Activated naive CD8-positive, alpha-beta T cell treated with anti-CD3 and anti-CD28 coated beads, Interleukin-2, amount 50 U/mL, for 24 hours (primary cell): ENCODE measurements at regions not wholly inside any gene's neighbourhood (a gene's known extent, or its start where the extent isn't known, plus 50 kb on each side); places are given as distances from the start of the nearest gene placed in this dataset.

Source experiments
- ATAC-seq: fragments of 150-1000 bp; cut with Tn5 transposase; one replicate; pipeline ENCODE4 v1.10.0; 2021
- DNase-seq: peaks from one replicate; pipeline ENCODE4 v3.0.0; 2021
- H3K27ac Mint-ChIP-seq: one replicate; pipeline ENCODE4 v1.8.0; 2021; ENCODE audit warnings: mild to moderate bottlenecking, mixed read lengths
- H3K27me3 Mint-ChIP-seq: one replicate; pipeline ENCODE4 v1.8.0; 2021; ENCODE audit warnings: mixed read lengths
- H3K36me3 Mint-ChIP-seq: one replicate; pipeline ENCODE4 v1.8.0; 2021; ENCODE audit warnings: low read depth, mixed read lengths
- H3K4me1 Mint-ChIP-seq: one replicate; pipeline ENCODE4 v1.8.0; 2021; ENCODE audit warnings: mixed read lengths
- H3K4me3 Mint-ChIP-seq: one replicate; pipeline ENCODE4 v1.8.0; 2021; ENCODE audit warnings: mild to moderate bottlenecking, moderate library complexity, mixed read lengths
- H3K9me3 Mint-ChIP-seq: one replicate; pipeline ENCODE4 v1.8.0; 2021; ENCODE audit warnings: mixed read lengths

DNA sequence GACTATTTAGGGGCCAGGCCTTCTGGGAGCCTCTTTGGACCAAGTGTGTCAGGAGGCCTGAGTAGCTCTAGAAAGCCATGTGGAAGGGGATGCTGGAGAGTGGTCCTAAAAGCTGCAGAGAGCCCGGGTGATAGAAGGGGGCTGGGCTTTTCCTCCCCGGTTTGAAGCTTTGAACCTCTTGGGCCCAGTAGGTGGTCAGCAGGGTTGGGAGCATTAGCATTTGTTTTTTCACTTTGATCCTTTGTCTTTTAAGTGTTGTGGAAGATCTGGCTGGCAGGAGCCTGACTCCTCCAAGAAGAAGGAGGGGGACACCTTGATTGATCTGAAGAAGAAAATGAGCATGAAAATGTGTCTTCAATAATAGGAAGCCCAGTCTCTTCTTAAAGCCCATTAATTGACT is 596.6 kb downstream of the INSC start:
- Mint-ChIP-seq H3K27ac (no peak overlapping the region), H3K36me3 (no peaks in the 10 kb centered on the region), H3K4me1 (no peaks in the 10 kb centered on the region), H3K9me3 (no peaks in the 10 kb centered on the region), H3K4me3 (no peak overlapping the region), H3K27me3 (no peaks in the 10 kb centered on the region)
- DNase-seq: no peak
- no peak for ATAC-seq

GRCh38 chr11:15714641-15715399 is 600.1 kb downstream of the INSC start:
- DNase-seq: no peak

DNA sequence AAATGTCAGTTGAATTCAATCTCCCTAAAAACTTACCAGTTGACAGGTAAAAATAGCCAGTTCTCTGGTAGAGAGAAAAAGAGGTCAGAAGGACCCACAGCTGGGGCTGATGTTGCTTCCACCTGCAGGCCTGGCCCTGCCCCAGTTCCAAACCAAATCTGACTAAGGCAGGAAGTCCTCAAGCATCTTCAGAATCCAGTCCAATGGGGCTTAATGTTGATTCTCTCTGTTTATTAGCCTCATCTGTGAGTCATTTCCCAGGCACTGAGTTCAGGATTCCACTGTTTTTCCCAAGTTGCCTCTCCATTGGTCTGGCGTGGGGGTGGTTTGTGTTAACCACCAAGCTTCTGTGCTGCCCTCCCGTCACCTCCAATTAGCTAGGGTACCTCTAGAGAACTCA is 601.8 kb downstream of the INSC start:
- Mint-ChIP-seq H3K9me3 (no peaks in the 10 kb centered on the region), H3K36me3 (no peaks in the 10 kb centered on the region), H3K4me1 (no peaks in the 10 kb centered on the region), H3K27me3 (no peaks in the 10 kb centered on the region), H3K27ac (no peak overlapping the region), H3K4me3 (no peak overlapping the region)
- ATAC-seq (no peak), DNase-seq (no peak)

More at GRCh38 chr11:15714641-15715399, 600.1 kb downstream of the INSC start:
- Mint-ChIP-seq H3K36me3 (no peaks in the 10 kb centered on the region), H3K27ac (no peak overlapping the region), H3K4me3 (no peak overlapping the region), H3K27me3 (no peaks in the 10 kb centered on the region), H3K4me1 (no peaks in the 10 kb centered on the region), H3K9me3 (no peaks in the 10 kb centered on the region)
- no peak for ATAC-seq

- H3K27ac Mint-ChIP-seq: no peak overlapping the region
- no peak for DNase-seq
- no peaks in the 10 kb centered on the region for H3K4me1 Mint-ChIP-seq
- no peak for ATAC-seq
- peaks cover 4% of the 10 kb centered on the region for H3K27me3 Mint-ChIP-seq
- no peak overlapping the region for H3K4me3 Mint-ChIP-seq
- H3K9me3 Mint-ChIP-seq: no peaks in the 10 kb centered on the region
- H3K36me3 Mint-ChIP-seq: no peaks in the 10 kb centered on the region
Observed at GRCh38 chr11:15720460-15720859, 605.7 kb downstream of the INSC start.

GRCh38 chr11:15723966-15724365 is 609.2 kb downstream of the INSC start:
- Mint-ChIP-seq H3K36me3 (no peaks in the 10 kb centered on the region), H3K27me3 (peaks cover 4% of the 10 kb centered on the region), H3K27ac (no peak overlapping the region), H3K4me1 (no peaks in the 10 kb centered on the region), H3K4me3 (no peak overlapping the region), H3K9me3 (no peaks in the 10 kb centered on the region)
- DNase-seq (no peak), ATAC-seq (no peak)

DNA sequence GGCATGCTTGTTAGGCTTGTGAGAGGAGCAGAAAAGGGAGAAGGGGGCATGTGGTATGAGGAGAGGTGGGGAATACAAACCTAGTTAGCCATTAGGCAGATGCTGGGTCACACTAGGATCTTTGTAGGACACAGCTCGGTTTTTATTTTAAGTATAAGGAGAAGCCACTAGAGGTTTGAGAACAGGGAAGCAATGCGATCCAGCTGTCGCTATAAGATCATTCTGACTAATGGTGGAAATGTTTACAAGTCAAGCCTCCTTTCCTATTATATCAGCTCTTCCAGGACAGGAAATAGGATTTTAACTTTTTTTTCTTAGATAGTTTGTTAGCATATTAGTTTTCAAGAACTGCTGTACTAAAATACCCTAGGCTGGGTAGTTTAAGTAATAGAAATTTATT is 609.9 kb downstream of the INSC start:
- Mint-ChIP-seq H3K27me3 (peaks cover 4% of the 10 kb centered on the region), H3K4me1 (no peaks in the 10 kb centered on the region), H3K27ac (no peak overlapping the region), H3K4me3 (no peak overlapping the region), H3K9me3 (no peaks in the 10 kb centered on the region), H3K36me3 (no peaks in the 10 kb centered on the region)
- ATAC-seq (no peak), DNase-seq (no peak)

DNA sequence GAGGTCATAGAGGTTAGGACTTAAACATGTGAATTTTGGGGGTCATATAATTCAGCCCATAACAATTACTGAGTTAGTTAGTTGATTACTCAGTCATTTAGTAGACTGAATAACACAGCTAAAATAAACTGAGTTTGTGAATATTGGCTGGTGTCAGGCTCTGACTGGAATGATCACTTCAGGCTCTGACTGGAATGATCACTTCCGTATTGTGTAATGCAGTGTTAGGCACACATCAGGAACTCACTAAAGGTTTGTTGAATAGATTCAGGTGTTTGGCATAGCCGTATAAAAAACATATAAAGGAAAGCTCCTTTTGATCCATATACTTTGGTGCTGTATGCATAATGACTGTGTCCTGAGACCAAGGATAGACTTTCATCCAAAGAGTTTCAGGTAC is 610.5 kb downstream of the INSC start:
- peaks cover 4% of the 10 kb centered on the region for H3K27me3 Mint-ChIP-seq
- H3K36me3 Mint-ChIP-seq: no peaks in the 10 kb centered on the region
- no peak overlapping the region for H3K27ac Mint-ChIP-seq
- ATAC-seq: no peak
- H3K9me3 Mint-ChIP-seq: no peaks in the 10 kb centered on the region
- DNase-seq: no peak
- H3K4me3 Mint-ChIP-seq: no peak overlapping the region
- no peaks in the 10 kb centered on the region for H3K4me1 Mint-ChIP-seq

DNA sequence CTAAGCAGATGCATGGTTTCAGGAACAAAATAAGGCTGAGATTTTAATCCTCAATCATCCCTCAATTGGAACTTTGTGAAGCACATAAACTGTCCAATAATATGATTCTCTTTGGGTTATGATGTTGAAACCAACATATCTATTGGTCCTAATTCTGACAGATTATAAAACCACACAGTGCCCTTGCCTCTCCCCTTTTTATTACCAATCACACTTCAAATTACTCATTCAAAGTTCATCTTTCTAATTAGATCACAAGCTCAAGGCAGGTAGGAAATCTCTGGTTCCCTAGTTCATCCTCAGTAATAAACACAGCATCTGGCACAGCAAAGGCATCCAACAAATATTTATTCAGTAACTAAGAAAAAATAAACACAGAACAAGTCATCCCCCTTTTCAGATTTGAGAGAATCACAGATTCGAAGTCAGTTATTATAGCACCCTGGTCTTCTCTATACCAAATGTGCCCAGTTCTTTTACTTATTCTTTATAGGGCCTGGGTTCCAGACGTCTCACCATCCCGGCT is 611.6 kb downstream of the INSC start:
- H3K4me3 Mint-ChIP-seq: no peak overlapping the region
- H3K27ac Mint-ChIP-seq: no peak overlapping the region
- DNase-seq (no peak), ATAC-seq (no peak)
- H3K4me1 Mint-ChIP-seq: no peaks in the 10 kb centered on the region
- no peaks in the 10 kb centered on the region for H3K9me3 Mint-ChIP-seq
- H3K27me3 Mint-ChIP-seq: peaks cover 4% of the 10 kb centered on the region
- H3K36me3 Mint-ChIP-seq: no peaks in the 10 kb centered on the region

- H3K27me3 Mint-ChIP-seq: peaks cover 4% of the 10 kb centered on the region
- H3K4me1 Mint-ChIP-seq: no peaks in the 10 kb centered on the region
- H3K36me3 Mint-ChIP-seq: no peaks in the 10 kb centered on the region
- no peak overlapping the region for H3K4me3 Mint-ChIP-seq
- DNase-seq (no peak), ATAC-seq (no peak)
- no peaks in the 10 kb centered on the region for H3K9me3 Mint-ChIP-seq
- no peak overlapping the region for H3K27ac Mint-ChIP-seq
Observed at GRCh38 chr11:15726893-15727519, 612.3 kb downstream of the INSC start.

- no peaks in the 10 kb centered on the region for H3K36me3 Mint-ChIP-seq
- DNase-seq (no peak), ATAC-seq (no peak)
- no peaks in the 10 kb centered on the region for H3K4me1 Mint-ChIP-seq
- no peak overlapping the region for H3K4me3 Mint-ChIP-seq
- peaks cover 4% of the 10 kb centered on the region for H3K27me3 Mint-ChIP-seq
- no peaks in the 10 kb centered on the region for H3K9me3 Mint-ChIP-seq
- no peak overlapping the region for H3K27ac Mint-ChIP-seq
Observed at GRCh38 chr11:15727520-15727914, 612.8 kb downstream of the INSC start.

DNA sequence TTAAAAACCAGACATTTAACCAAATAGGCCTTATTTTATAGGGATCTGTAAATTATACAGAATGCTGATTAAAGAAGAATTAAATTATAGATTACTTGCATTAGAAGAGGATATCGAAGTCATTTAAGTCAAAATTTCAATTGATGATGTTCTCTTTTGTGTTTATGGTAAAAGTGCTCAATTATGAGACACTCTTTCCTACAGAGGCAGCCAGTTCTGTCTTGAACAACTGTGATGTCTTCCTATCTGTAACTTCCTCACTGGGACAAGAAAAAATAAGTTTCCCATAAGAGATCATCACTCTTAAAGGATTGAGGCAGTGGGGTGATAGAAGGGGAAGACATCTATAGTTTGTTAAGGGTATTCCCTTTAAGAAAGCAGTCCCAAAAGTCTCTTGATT is 613.5 kb downstream of the INSC start:
- ATAC-seq: no peak
- Mint-ChIP-seq H3K27ac (no peak overlapping the region), H3K36me3 (no peaks in the 10 kb centered on the region), H3K4me1 (no peaks in the 10 kb centered on the region), H3K27me3 (peaks cover 4% of the 10 kb centered on the region), H3K9me3 (peaks cover 3% of the 10 kb centered on the region), H3K4me3 (no peak overlapping the region)
- DNase-seq: no peak

GRCh38 chr11:15730263-15730994 is 615.7 kb downstream of the INSC start:
- no peaks in the 10 kb centered on the region for H3K4me1 Mint-ChIP-seq
- no peak for DNase-seq
- H3K27ac Mint-ChIP-seq: no peak overlapping the region

DNA sequence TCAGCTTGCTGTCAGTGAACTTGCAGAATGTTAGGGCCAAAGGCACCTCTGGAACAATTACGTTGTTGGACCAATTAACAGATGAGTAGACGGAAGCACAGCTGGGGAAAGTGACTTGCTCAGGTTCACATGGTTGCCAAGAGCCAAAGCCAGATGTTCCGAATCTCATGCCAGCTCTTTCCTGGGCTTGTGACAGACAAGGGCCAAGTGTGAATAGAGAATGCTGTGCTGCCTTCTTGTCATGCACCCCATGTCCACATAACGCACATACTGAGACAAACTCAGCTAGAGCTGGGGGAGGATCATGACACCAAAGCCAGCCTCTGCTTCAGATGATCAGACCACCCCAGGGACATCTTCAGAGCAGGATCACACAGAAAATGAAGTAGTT is 616.3 kb downstream of the INSC start:
- peaks cover 3% of the 10 kb centered on the region for H3K9me3 Mint-ChIP-seq
- no peak for DNase-seq
- no peaks in the 10 kb centered on the region for H3K36me3 Mint-ChIP-seq
- no peak overlapping the region for H3K4me3 Mint-ChIP-seq
- no peak overlapping the region for H3K27ac Mint-ChIP-seq
- no peak for ATAC-seq
- no peaks in the 10 kb centered on the region for H3K4me1 Mint-ChIP-seq
- no peaks in the 10 kb centered on the region for H3K27me3 Mint-ChIP-seq

More at GRCh38 chr11:15730263-15730994, 615.7 kb downstream of the INSC start:
- Mint-ChIP-seq H3K9me3 (peaks cover 3% of the 10 kb centered on the region), H3K27me3 (no peaks in the 10 kb centered on the region), H3K36me3 (no peaks in the 10 kb centered on the region), H3K4me3 (no peak overlapping the region)
- no peak for ATAC-seq

DNA sequence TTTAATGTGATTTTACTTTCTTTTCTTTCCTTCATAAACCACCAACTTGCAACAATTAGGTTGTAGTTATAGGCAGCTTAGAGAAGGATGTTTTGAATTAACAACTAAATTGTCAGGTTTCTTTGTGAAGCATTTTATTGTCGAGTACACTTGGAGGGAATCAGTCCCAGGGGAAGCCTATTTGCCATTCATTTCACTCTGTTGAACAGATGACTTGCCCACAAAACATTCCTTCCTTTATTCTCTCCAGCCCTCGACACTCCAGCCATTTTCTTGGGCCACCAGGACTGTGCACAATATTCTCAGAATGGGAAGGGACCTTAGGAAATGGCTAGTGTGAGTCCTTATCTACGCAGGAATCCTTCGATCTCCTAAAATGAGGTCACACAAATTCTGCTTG is 620.6 kb downstream of the SOX6 start:
- no peaks in the 10 kb centered on the region for H3K27me3 Mint-ChIP-seq
- no peaks in the 10 kb centered on the region for H3K4me1 Mint-ChIP-seq
- peaks cover 9% of the 10 kb centered on the region for H3K9me3 Mint-ChIP-seq
- H3K36me3 Mint-ChIP-seq: no peaks in the 10 kb centered on the region
- H3K27ac Mint-ChIP-seq: no peak overlapping the region
- DNase-seq: no peak
- no peak overlapping the region for H3K4me3 Mint-ChIP-seq
- no peak for ATAC-seq

DNA sequence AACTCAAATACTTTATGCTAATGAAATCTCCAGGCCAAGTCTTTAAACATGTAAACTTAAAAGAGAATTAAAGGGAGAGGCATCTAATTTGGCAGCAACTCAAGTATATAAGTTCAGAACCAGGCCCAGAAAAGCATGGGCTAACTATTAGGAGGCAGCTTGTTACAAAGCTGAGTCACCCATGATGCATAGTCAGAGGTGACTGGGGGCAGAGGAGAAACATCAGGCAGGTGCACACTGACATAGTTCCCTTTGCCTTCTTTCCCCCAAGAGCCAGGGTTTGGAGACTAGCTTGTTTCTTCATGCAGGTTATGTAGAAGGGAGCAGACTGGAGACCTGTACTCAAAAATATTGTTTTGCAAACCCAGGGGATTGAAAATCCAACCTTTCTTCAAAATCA is 619.0 kb downstream of the SOX6 start:
- Mint-ChIP-seq H3K27ac (no peak overlapping the region), H3K27me3 (no peaks in the 10 kb centered on the region), H3K4me1 (no peaks in the 10 kb centered on the region), H3K9me3 (peaks cover 9% of the 10 kb centered on the region), H3K4me3 (no peak overlapping the region), H3K36me3 (no peaks in the 10 kb centered on the region)
- DNase-seq (no peak), ATAC-seq (no peak)
